Epithelial cell of esophagus (primary cell): ENCODE measurements at regions not wholly inside any gene's neighbourhood (a gene's known extent, or its start where the extent isn't known, plus 50 kb on each side); places are given as distances from the start of the nearest gene placed in this dataset.

Experiments
- DNase-seq: peaks from one replicate; pipeline ENCODE4 v3.0.0; 2010; ENCODE audit warnings: low read depth
- H3K4me3 ChIP-seq: 2 replicates; pipeline ENCODE4 v1.5.1; 2011; ENCODE audit warnings: mild to moderate bottlenecking, low read length, control low read depth
- CTCF ChIP-seq: IDR thresholded peaks from 2 replicates; pipeline ENCODE4 v1.5.1; 2011; ENCODE audit warnings: low read depth, mild to moderate bottlenecking, low read length, control low read depth, inconsistent platforms; ENCODE audit not compliant: insufficient read depth; ENCODE audit errors: missing control alignments

GRCh38 chr13:106172176-106172905, 363.1 kb downstream of the EFNB2 start:
- TF ChIP-seq CTCF = no peak
- no peak overlapping the region for H3K4me3 ChIP-seq
- no peak for DNase-seq

GRCh38 chr13:106163426-106163825, 372.0 kb downstream of the EFNB2 start:
- DNase-seq = no peak
- TF ChIP-seq CTCF = no peak
- no peak overlapping the region for H3K4me3 ChIP-seq

GRCh38 chr13:106161146-106161545, 374.3 kb downstream of the EFNB2 start:
- TF ChIP-seq CTCF = no peak
- DNase-seq = no peak
- H3K4me3 ChIP-seq = no peak overlapping the region

DNA sequence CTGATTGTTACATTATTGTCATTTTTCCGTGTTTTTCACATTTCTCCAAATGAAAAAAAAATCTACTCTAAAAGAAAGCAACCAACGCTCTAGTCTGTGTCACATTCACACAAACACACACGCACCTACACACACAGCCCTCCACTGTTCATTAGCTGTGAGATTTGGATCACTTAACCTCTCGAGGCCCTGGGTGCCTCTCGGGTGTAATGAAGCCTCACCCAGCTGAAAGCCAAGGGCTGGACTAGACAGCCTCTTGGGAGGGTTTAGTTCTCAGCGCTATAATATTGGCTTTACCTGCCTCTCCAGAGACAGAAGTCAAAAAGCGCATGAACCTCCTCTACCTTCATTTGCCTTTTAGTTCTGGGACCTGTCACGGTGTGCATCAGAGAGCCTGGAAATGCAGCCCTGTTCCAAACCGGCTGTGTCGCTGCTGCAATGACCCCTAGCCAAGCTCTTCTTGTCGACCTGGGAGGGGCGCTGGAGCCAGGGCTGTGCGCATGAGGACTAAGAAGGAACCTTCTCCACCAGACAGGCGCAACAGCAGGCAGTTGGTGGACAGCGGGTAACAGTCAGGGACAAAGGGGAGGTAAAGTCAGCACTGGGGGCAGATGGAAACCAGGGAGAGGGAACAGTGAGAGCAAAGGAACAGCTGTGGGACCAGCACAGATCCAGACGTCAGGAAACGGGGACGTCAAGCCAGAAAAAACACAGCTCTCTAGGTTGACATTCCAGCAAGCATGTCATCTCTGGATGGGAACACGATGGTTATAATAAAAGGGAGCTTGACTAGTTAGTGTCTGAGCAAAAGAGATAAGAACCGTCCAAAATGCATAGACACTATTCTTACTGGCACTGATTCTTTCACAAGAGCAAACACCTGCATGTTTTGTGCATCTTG, 375.9 kb downstream of the EFNB2 start:
- H3K4me3 ChIP-seq = no peak overlapping the region
- TF ChIP-seq CTCF = no peak
- no peak for DNase-seq

DNA sequence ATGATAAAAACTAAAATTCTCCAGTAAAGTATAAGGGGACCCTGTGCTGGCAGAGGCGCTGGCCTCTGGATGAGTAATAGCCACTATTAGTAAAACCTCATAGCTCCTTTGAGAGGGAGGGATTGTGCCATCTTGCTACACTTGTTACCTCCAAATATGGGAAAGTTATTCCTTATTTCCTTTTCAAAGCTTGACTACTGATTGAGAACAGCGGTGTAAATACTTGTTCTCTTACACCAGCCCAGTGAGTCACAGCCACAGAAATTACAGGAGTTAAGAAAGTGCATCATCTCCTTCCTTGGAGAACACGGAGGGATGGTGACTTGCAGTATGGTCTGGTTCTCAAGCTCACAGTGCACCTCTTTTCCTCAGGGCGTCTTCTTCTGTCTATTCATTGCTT, 379.0 kb downstream of the EFNB2 start:
- H3K4me3 ChIP-seq = no peak overlapping the region
- no peak for TF ChIP-seq CTCF
- DNase-seq = peak; percentile 99

GRCh38 chr13:106155411-106155810, 380.1 kb downstream of the EFNB2 start:
- peak; percentile 91 for DNase-seq
- TF ChIP-seq CTCF = no peak
- no peak overlapping the region for H3K4me3 ChIP-seq
